Fibroblast of the aortic adventitia (primary cell): ENCODE measurements at regions not wholly inside any gene's neighbourhood (a gene's known extent, or its start where the extent isn't known, plus 50 kb on each side); places are given as distances from the start of the nearest gene placed in this dataset.
A peak's percentile ranks its signal among the peaks of the same experiment; 100 is the strongest.

Source experiments
- DNase-seq: peaks from one replicate; pipeline ENCODE4 v3.0.0-alpha.2; 2010; ENCODE audit warnings: low read depth
- H3K4me3 ChIP-seq: 2 replicates; pipeline ENCODE4 v1.5.1; 2011; ENCODE audit warnings: low read depth, mild to moderate bottlenecking, control low read depth, low read length, moderate library complexity
- CTCF ChIP-seq: IDR thresholded peaks from 2 replicates; pipeline ENCODE4 v1.5.1; 2011; ENCODE audit warnings: mild to moderate bottlenecking, low read length, control low read depth, inconsistent platforms; ENCODE audit not compliant: insufficient read depth

- H3K4me3 ChIP-seq: no peak overlapping the region
- no peak for TF ChIP-seq CTCF
- peak; percentile 66 for DNase-seq
Observed at GRCh38 chr15:95457520-95457919, 873.0 kb upstream of the NR2F2 start.

- no peak overlapping the region for H3K4me3 ChIP-seq
- no peak for TF ChIP-seq CTCF
- DNase-seq: no peak
Observed at GRCh38 chr15:95458721-95459120, 871.8 kb upstream of the NR2F2 start.

- no peak for TF ChIP-seq CTCF
- H3K4me3 ChIP-seq: no peak overlapping the region
Observed at GRCh38 chr15:95459273-95459672, 871.2 kb upstream of the NR2F2 start.

GRCh38 chr15:95464509-95464908 lies 866.0 kb upstream of the NR2F2 start:
- no peak overlapping the region for H3K4me3 ChIP-seq
- TF ChIP-seq CTCF: no peak
- no peak for DNase-seq

More at GRCh38 chr15:95459273-95459672, 871.2 kb upstream of the NR2F2 start:
- DNase-seq: peak; percentile 20

GRCh38 chr15:95468820-95469219 lies 861.7 kb upstream of the NR2F2 start:
- TF ChIP-seq CTCF: no peak
- no peak overlapping the region for H3K4me3 ChIP-seq
- no peak for DNase-seq

- TF ChIP-seq CTCF: no peak
- no peak for DNase-seq
- no peak overlapping the region for H3K4me3 ChIP-seq
Observed at GRCh38 chr15:95469496-95470000, 861.0 kb upstream of the NR2F2 start.

GRCh38 chr15:95470529-95470928 lies 860.0 kb upstream of the NR2F2 start:
- DNase-seq: peak; percentile 58
- TF ChIP-seq CTCF: no peak

More at GRCh38 chr15:95470529-95470928, 860.0 kb upstream of the NR2F2 start:
- H3K4me3 ChIP-seq: no peak overlapping the region
